ENCODE measurements at regions not wholly inside any gene's neighbourhood (a gene's known extent, or its start where the extent isn't known, plus 50 kb on each side); places are given as distances from the start of the nearest gene placed in this dataset.

- TF ChIP-seq ATF2 (CRISPR knock-in tag; IDR thresholded peaks at IDR 0.05; ENCODE audit: borderline replicate concordance, low read depth) (no peak), ELF4 (CRISPR knock-in tag; IDR thresholded peaks at IDR 0.05; ENCODE audit: low read depth) (no peak), MYBL2 (CRISPR knock-in tag; IDR thresholded peaks at IDR 0.05) (no peak), HMGA2 (CRISPR knock-in tag; IDR thresholded peaks at IDR 0.05) (no peak), NR2C2 (CRISPR knock-in tag; IDR thresholded peaks at IDR 0.05) (no peak), NR3C1 (CRISPR knock-in tag; conservative IDR thresholded peaks at IDR 0.05; ENCODE audit: low read depth) (no peak), ATF3 (CRISPR knock-in tag; conservative IDR thresholded peaks at IDR 0.05) (no peak)
- TF ChIP-seq, protein P1, sequence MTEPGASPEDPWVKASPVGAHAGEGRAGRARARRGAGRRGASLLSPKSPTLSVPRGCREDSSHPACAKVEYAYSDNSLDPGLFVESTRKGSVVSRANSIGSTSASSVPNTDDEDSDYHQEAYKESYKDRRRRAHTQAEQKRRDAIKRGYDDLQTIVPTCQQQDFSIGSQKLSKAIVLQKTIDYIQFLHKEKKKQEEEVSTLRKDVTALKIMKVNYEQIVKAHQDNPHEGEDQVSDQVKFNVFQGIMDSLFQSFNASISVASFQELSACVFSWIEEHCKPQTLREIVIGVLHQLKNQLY (CRISPR knock-in tag; IDR thresholded peaks at IDR 0.05), result no peak
- TF ChIP-seq, protein P2, sequence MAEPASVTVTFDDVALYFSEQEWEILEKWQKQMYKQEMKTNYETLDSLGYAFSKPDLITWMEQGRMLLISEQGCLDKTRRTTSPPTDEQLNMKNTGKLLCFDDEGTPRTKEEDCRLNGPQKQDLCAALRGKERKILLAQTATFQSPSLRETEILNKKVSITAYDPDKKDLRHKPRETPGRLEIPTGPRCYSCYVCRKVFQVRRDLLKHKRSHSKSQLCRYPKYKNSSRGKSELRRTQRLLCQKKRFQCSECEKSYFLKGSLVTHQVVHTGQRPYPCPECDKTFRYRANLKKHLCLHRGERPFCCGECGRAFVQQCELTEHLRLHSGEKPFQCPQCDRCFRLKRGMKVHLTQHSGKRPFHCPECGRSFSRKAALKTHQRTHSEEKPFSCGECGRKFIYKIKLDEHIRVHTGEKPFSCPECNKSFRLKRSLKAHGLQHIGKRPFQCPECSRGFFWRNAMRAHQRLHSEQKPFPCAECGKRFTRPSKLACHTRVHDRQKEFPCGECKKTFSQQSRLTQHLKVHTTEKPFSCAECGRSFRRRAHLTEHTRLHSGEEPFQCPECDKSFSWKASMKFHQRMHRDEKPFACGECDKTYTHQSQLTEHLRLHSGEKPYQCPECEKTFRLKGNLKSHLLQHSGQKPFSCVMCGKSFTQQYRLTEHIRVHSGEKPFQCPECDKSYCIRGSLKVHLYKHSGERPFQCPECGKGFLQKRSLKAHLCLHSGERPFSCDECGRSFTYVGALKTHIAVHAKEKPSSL (CRISPR knock-in tag; conservative IDR thresholded peaks at IDR 0.05), result no peak
- TF ChIP-seq, protein P3, sequence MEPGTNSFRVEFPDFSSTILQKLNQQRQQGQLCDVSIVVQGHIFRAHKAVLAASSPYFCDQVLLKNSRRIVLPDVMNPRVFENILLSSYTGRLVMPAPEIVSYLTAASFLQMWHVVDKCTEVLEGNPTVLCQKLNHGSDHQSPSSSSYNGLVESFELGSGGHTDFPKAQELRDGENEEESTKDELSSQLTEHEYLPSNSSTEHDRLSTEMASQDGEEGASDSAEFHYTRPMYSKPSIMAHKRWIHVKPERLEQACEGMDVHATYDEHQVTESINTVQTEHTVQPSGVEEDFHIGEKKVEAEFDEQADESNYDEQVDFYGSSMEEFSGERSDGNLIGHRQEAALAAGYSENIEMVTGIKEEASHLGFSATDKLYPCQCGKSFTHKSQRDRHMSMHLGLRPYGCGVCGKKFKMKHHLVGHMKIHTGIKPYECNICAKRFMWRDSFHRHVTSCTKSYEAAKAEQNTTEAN (CRISPR knock-in tag; IDR thresholded peaks at IDR 0.05), result no peak
Observed at GRCh38 chr16:86808863-86809444, 230.6 kb downstream of the FOXL1 start (continued).

DNA sequence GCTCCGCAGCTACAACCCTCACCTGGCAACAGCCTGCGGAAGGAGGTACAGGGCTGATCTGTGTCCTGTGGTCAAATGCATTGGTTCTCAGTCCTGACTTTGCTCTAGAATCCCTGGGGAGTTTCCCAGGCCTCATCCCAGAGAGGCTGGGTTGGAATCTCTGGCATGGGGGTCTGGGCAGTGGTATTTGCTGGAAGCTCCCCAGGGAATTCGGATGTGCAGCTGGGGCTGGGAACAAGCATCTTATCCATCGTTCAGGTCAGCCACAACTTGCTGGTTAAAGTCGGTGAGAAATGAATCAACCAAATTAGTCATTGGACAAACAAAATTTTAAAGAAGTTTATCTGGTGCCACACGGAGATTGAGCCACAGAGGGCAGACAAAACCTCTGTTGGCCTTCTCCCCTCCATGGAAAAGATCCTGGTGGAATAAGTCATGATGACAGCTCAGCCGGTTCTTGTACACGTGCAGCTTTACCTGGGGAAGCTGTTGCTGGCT lies 231.2 kb downstream of the FOXL1 start:
- Mint-ChIP-seq H3K27me3 (ENCODE audit: low read depth) (peaks cover 12% of the 10 kb centered on the region), H3K4me1 (peaks cover 18% of the 10 kb centered on the region), H3K27ac (no peak overlapping the region), H3K9me3 (no peaks in the 10 kb centered on the region), H3K36me3 (no peaks in the 10 kb centered on the region), H3K4me3 (no peak overlapping the region)
- ChIA-PET POLR2A (no interaction called here), CTCF (interaction anchor here (1.0 to 1.2 kb wide), 3 partner anchors 10 to 65 kb away, joined by 3 to 6 read pairs (median 3); no protein-coding TSS in a partner anchor)
- TF ChIP-seq CBFB (CRISPR knock-in tag; IDR thresholded peaks at IDR 0.05; ENCODE audit: low read depth) (no peak), CREB1 (CRISPR knock-in tag; IDR thresholded peaks at IDR 0.05) (no peak), ATF6 (CRISPR knock-in tag; IDR thresholded peaks at IDR 0.05) (no peak), JUN (CRISPR knock-in tag; IDR thresholded peaks at IDR 0.05) (no peak), NFATC4 (CRISPR knock-in tag; IDR thresholded peaks at IDR 0.05) (no peak), IRF2 (CRISPR knock-in tag; IDR thresholded peaks at IDR 0.05; ENCODE audit: borderline replicate concordance, low read depth) (no peak), ATF1 (CRISPR knock-in tag; IDR thresholded peaks at IDR 0.05) (no peak), NR3C1 (CRISPR knock-in tag; conservative IDR thresholded peaks at IDR 0.05; ENCODE audit: low read depth) (no peak), HMGXB4 (CRISPR knock-in tag; IDR thresholded peaks at IDR 0.05) (no peak), ETV6 (CRISPR knock-in tag; IDR thresholded peaks at IDR 0.05) (no peak), RORB (CRISPR knock-in tag; IDR thresholded peaks at IDR 0.05) (no peak)
- no peak for ATAC-seq
- DNase-seq (ENCODE audit: low spot score), result no peak
